Upper lobe of left lung (tissue), 4 donors: ENCODE measurements at regions not wholly inside any gene's neighbourhood (a gene's known extent, or its start where the extent isn't known, plus 50 kb on each side); places are given as distances from the start of the nearest gene placed in this dataset.

Experiments
- POLR2A ChIP-seq, 4 donors: fragments of 450-650 bp; IDR thresholded peaks; one replicate each; pipeline ENCODE4 v1.5.1; 2016 to 2017; ENCODE audit warnings: antibody characterized with exemption in 4 of 4, mild to moderate bottlenecking in 2 of 4
- TF ChIP-seq, protein P1 (sequence below), 6 experiments: fragments of 450-650 bp in 4 of 6; fragments of 200-600 bp in 2 of 6; sonication (generic) in 2 of 6; IDR thresholded peaks; one replicate each; pipeline ENCODE4 v1.5.1; 2016 to 2019; ENCODE audit warnings: antibody characterized with exemption in 6 of 6

DNA sequence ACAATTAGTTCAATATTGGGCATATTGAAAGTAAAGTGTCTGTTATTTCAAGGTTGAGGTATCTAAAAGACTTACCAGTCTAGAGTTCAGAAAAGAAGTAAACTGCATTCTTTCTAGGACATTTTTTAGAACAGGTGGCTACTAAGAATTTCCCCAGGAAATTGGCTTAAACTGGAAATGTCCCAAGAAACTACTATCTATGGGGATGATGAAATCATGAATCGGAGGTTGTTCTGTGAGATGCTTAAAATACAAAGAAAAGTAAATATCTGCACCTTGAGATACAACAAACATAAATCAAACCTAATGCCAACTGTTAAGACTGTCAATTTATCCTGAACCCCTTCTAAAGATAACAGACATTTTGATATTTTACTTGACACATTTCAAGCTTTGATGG, 226.5 kb upstream of the NREP start:
- TF ChIP-seq, protein P1, sequence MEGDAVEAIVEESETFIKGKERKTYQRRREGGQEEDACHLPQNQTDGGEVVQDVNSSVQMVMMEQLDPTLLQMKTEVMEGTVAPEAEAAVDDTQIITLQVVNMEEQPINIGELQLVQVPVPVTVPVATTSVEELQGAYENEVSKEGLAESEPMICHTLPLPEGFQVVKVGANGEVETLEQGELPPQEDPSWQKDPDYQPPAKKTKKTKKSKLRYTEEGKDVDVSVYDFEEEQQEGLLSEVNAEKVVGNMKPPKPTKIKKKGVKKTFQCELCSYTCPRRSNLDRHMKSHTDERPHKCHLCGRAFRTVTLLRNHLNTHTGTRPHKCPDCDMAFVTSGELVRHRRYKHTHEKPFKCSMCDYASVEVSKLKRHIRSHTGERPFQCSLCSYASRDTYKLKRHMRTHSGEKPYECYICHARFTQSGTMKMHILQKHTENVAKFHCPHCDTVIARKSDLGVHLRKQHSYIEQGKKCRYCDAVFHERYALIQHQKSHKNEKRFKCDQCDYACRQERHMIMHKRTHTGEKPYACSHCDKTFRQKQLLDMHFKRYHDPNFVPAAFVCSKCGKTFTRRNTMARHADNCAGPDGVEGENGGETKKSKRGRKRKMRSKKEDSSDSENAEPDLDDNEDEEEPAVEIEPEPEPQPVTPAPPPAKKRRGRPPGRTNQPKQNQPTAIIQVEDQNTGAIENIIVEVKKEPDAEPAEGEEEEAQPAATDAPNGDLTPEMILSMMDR (IDR thresholded peaks at IDR 0.05), result no peak
- no peak for TF ChIP-seq POLR2A (IDR thresholded peaks at IDR 0.05)
